Keratinocyte (primary cell): ENCODE measurements at regions not wholly inside any gene's neighbourhood (a gene's known extent, or its start where the extent isn't known, plus 50 kb on each side); places are given as distances from the start of the nearest gene placed in this dataset.

Experiments used
- DNase-seq: peaks from one replicate; pipeline ENCODE4 v3.0.0-alpha.2; 2011; ENCODE audit warnings: low read depth, missing footprints, low spot score
- FAIRE-seq: peaks from 2 replicates; lab custom pipeline; 2011; peaks lifted over from hg19 to GRCh38; lab: Jason Lieb, UNC
- H2AFZ ChIP-seq: 2 replicates; pipeline ENCODE4 v1.6.0; 2012; ENCODE audit warnings: low read length, control low read depth, inconsistent platforms; ENCODE audit not compliant: control insufficient read depth
- H3K27ac ChIP-seq: 2 replicates; pipeline ENCODE4 v1.5.1; 2011; ENCODE audit warnings: low read length; ENCODE audit not compliant: control insufficient read depth, insufficient read depth
- H3K27me3 ChIP-seq: 3 replicates; pipeline ENCODE4 v1.6.0; 2011; ENCODE audit warnings: low read length; ENCODE audit not compliant: control insufficient read depth, insufficient read depth; ENCODE audit errors: extremely low read depth
- H3K36me3 ChIP-seq, 2 experiments: 2 replicates in 1 of 2; 3 replicates in 1 of 2; pipeline ENCODE4 v1.5.1; 2011; ENCODE audit warnings: low read length in 2 of 2, mild to moderate bottlenecking in 1 of 2; ENCODE audit not compliant: control insufficient read depth in 2 of 2, insufficient read depth in 2 of 2; ENCODE audit errors: extremely low read depth in 1 of 2
- H3K4me1 ChIP-seq: 3 replicates; pipeline ENCODE4 v1.5.1; 2011; ENCODE audit warnings: low read length; ENCODE audit not compliant: control insufficient read depth, insufficient read depth; ENCODE audit errors: extremely low read depth
- H3K4me2 ChIP-seq: 3 replicates; pipeline ENCODE4 v1.6.0; 2011; ENCODE audit warnings: low read depth, low read length; ENCODE audit not compliant: control insufficient read depth, insufficient read depth; ENCODE audit errors: extremely low read depth
- H3K4me3 ChIP-seq, 3 experiments: fragments of 200-600 bp in 1 of 3; sonication (generic) in 1 of 3; 2 replicates in 2 of 3; 3 replicates in 1 of 3; pipeline ENCODE4 v1.5.1; 2011 to 2016; ENCODE audit warnings: low read length in 3 of 3, mild to moderate bottlenecking in 3 of 3, control low read depth in 2 of 3, inconsistent platforms in 1 of 3, low read depth in 1 of 3, mixed read lengths in 1 of 3, mixed run types in 1 of 3, moderate library complexity in 1 of 3; ENCODE audit not compliant: control insufficient read depth in 2 of 3, insufficient read depth in 2 of 3; ENCODE audit errors: extremely low read depth in 1 of 3
- H3K79me2 ChIP-seq: 2 replicates; pipeline ENCODE4 v1.6.0; 2012; ENCODE audit warnings: low read length; ENCODE audit not compliant: control insufficient read depth, insufficient read depth
- H3K9ac ChIP-seq: 3 replicates; pipeline ENCODE4 v1.6.0; 2011; ENCODE audit warnings: low read length; ENCODE audit not compliant: control insufficient read depth, insufficient read depth; ENCODE audit errors: extremely low read depth
- H3K9me1 ChIP-seq: 3 replicates; pipeline ENCODE4 v1.6.0; 2011; ENCODE audit warnings: low read length; ENCODE audit not compliant: control insufficient read depth, insufficient read depth; ENCODE audit errors: extremely low read depth
- H3K9me3 ChIP-seq: 2 replicates; pipeline ENCODE4 v1.5.1; 2012; ENCODE audit warnings: low read depth, low read length; ENCODE audit not compliant: control insufficient read depth
- H4K20me1 ChIP-seq: 3 replicates; pipeline ENCODE4 v1.6.0; 2011; ENCODE audit warnings: low read length; ENCODE audit not compliant: control insufficient read depth, insufficient read depth; ENCODE audit errors: extremely low read depth
- CTCF ChIP-seq, 3 experiments: IDR thresholded peaks in 1 of 3; conservative IDR thresholded peaks in 1 of 3; optimal IDR thresholded peaks in 1 of 3; 2 replicates in 2 of 3; 3 replicates in 1 of 3; pipeline versions ENCODE3 to v1.5.1; 2011; ENCODE audit warnings: low read length in 3 of 3, mild to moderate bottlenecking in 3 of 3, moderate library complexity in 2 of 3, control low read depth in 1 of 3, inconsistent platforms in 1 of 3; ENCODE audit not compliant: insufficient read depth in 2 of 3; ENCODE audit errors: extremely low read depth in 1 of 3
- EZH2 ChIP-seq: IDR thresholded peaks from one replicate; pipeline ENCODE4 v1.6.1; 2012; ENCODE audit warnings: inconsistent platforms, mild to moderate bottlenecking, low read length, moderate library complexity
- dilution Hi-C: fragments of 300-500 bp; cut with MboI; formaldehyde crosslinking; loops from one replicate; pipeline ENCODE4 v1.7.0; 2020; ENCODE audit warnings: low sequenced_read_pairs; ENCODE audit not compliant: extremely low pct_ligation_motif_present

DNA sequence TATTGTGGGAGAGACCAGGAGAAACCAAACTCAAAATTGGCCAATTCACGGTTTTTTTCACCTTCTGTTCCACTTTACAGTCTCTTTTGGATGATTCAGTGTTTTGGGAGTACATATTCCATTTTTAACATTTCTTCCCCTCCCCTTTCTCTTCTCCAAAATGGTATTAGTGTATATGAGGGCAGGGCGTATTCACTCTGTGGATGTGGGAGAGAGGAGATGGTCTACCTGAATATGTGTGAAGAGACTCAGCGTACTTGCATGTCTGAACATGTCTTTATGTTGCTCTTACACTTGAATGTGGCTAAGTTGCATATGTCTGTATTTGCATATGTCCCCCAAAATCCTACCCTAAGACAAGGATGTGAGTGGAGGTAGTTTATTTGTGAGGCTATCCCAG, 291.0 kb upstream of the PPP2R3A start:
- FAIRE-seq = no peak
- no peak for TF ChIP-seq EZH2
- TF ChIP-seq CTCF (optimal IDR thresholded peaks at IDR 0.05 in 1 of 3, IDR thresholded peaks at IDR 0.05 in 1 of 3, conservative IDR thresholded peaks at IDR 0.05 in 1 of 3; ENCODE audit: extremely low read depth in 1 of 3, insufficient read depth in 2 of 3, low read length in 3 of 3) = no peak
- Histone ChIP-seq H3K4me3 (no peak overlapping the region), H3K36me3 (no peaks in the 10 kb centered on the region), H3K27me3 (no peaks in the 10 kb centered on the region), H3K79me2 (no peaks in the 10 kb centered on the region), H4K20me1 (no peaks in the 10 kb centered on the region), H3K9ac (no peak overlapping the region), H3K4me1 (no peaks in the 10 kb centered on the region), H2AFZ (no peak overlapping the region), H3K9me3 (no peaks in the 10 kb centered on the region), H3K4me2 (no peak overlapping the region), H3K9me1 (no peaks in the 10 kb centered on the region), H3K27ac (no peak overlapping the region)
- dilution Hi-C loops = no loop called here
- no peak for DNase-seq

- Histone ChIP-seq H3K4me2 (no peak overlapping the region), H2AFZ (no peak overlapping the region), H3K4me3 (no peak overlapping the region), H4K20me1 (no peaks in the 10 kb centered on the region), H3K27ac (no peak overlapping the region), H3K9ac (no peak overlapping the region), H3K4me1 (no peaks in the 10 kb centered on the region), H3K79me2 (no peaks in the 10 kb centered on the region), H3K9me3 (no peaks in the 10 kb centered on the region), H3K9me1 (no peaks in the 10 kb centered on the region), H3K36me3 (no peaks in the 10 kb centered on the region), H3K27me3 (no peaks in the 10 kb centered on the region)
- DNase-seq (no peak), FAIRE-seq (no peak)
- dilution Hi-C loops = no loop called here
- TF ChIP-seq CTCF (optimal IDR thresholded peaks at IDR 0.05 in 1 of 3, IDR thresholded peaks at IDR 0.05 in 1 of 3, conservative IDR thresholded peaks at IDR 0.05 in 1 of 3; ENCODE audit: extremely low read depth in 1 of 3, insufficient read depth in 2 of 3, low read length in 3 of 3) (no peak), EZH2 (no peak)
Measured at GRCh38 chr3:135678386-135678785, 287.1 kb upstream of the PPP2R3A start.
